GM18502 (cell line): ENCODE measurements at regions not wholly inside any gene's neighbourhood (a gene's known extent, or its start where the extent isn't known, plus 50 kb on each side); places are given as distances from the start of the nearest gene placed in this dataset.
"Not testable (repeated sequence)": the region's sequence is repeated elsewhere in the genome, so short reads cannot be mapped to it uniquely, and the experiment has no call there.

Experiments
- ATAC-seq: cut with Tn5 transposase; IDR thresholded peaks from one replicate; pipeline ENCODE4 v1.9.1; 2021; ENCODE audit warnings: mild to moderate bottlenecking; ENCODE audit not compliant: unreplicated experiment, poor library complexity

GRCh38 chr3:95210878-95211277 is 1148.0 kb downstream of the NSUN3 start:
- no peak for ATAC-seq

DNA sequence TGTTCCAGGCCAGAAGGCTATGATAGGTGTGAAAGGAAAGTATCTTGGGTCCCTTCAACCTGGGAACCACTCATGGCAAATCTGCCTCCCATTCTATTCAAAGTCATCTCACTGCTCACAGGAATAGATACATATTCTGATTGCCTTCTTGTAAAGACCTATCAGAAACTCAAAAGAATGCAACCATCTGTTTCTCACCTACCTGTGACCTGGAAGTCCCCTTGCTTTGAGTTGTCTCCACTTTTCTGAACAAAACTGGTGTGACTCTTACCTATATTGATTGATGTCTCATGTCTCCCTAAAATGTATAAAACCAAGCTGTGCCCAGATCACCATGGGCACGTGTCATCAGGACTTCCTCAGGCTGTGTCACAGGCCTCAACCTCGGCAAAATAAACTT is 1149.3 kb downstream of the NSUN3 start:
- ATAC-seq, result no peak

GRCh38 chr3:95215437-95215957 is 1152.6 kb downstream of the NSUN3 start:
- ATAC-seq, result no peak

GRCh38 chr3:95217661-95218060 is 1154.8 kb downstream of the NSUN3 start:
- no peak for ATAC-seq

DNA sequence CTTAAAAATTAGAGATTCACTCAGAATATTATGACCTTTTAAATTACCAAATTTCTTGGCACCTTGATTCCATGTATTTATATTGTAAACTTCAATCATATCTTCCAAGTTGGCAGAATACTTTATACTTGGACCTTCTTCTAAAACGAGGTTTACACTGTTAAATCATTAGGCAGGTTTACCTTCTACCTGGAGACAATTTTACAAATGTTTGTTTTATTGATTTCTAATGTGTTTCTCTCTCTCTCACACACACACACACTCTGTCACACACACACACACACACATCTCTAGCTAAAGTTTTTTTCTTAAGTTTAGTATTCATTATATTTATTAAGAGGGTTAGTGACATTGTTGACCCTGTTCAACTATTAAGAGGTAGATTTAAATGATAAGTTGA is 1155.6 kb downstream of the NSUN3 start:
- no peak for ATAC-seq

DNA sequence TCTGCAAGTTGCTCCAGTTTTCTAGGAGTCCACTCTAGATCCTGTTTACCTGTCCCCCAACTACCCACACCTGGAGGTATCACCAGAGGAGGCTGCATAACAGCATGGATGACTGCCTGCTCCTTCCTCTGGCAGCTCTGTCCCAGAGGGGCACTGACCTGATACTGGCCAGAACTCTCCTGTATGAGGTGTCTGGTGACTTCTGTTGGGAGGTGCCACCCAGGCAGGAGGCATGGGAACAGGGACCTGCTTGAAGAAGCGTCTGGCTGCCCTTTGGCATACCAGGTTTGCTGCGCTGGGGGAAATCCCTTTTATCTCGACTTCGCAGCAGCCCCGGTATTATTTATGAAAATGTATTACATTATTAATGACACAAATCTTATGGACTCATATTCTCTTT is 1163.6 kb downstream of the NSUN3 start:
- no peak for ATAC-seq

- no peak for ATAC-seq
Observed at GRCh38 chr3:95227092-95227491, 1164.2 kb downstream of the NSUN3 start.

GRCh38 chr3:95228416-95228815 is 1165.6 kb downstream of the NSUN3 start:
- ATAC-seq, result no peak

DNA sequence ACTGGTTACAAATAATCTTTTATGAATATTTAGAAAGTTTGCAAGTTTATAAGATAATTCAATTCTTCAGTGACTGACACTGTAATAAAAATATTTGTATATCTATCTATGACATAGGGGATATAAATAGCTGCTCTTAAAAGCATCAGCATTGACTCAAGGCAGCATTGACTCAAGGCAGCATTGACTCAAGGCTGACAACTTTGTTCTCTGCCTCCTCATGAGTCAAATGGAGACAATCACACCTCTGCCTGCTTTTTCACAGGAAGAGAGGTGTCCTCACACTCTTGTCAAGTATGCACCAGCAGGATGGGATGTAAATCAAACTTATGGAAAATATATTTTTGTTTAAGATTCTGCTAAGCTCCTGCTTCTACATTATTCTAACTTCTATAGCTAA is 1173.1 kb downstream of the NSUN3 start:
- no peak for ATAC-seq

DNA sequence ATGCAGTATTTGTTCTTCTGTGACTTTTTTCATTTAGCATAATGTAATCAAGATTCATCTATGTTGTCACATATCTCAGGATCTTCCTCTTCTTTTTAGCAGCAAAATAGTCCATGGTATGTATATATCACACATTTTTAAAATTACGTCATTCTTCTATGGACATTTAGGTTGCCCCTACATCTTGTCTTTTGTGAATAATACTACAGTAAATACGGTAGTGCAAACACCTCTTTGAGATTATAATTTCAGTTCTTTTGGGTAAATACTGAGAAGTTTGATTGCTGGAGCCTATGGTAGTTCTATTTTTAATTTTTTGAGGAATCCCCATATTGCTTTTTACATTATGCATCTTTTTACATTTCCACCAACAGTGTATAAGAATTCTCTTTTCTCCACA is 1174.9 kb downstream of the NSUN3 start:
- no peak for ATAC-seq

DNA sequence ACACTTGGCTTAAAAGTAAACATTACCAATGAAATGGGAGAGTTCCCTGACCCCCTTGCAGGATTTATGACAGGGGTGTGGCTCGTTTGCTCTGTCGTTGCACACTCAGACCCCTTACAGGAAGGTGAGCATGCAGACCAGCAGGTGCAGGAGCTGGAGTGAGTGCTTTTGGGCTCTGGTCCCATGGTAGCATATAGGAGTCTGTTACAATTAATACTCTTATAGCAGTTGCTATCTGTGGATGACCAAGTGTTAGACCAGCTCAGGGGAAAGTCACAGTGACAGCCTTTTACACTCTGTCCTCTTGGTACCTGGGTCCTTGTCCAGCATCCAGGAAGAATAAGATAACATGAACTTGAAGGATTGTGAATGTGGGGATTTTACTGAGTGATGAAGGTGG is 1177.5 kb downstream of the NSUN3 start:
- no peak for ATAC-seq

DNA sequence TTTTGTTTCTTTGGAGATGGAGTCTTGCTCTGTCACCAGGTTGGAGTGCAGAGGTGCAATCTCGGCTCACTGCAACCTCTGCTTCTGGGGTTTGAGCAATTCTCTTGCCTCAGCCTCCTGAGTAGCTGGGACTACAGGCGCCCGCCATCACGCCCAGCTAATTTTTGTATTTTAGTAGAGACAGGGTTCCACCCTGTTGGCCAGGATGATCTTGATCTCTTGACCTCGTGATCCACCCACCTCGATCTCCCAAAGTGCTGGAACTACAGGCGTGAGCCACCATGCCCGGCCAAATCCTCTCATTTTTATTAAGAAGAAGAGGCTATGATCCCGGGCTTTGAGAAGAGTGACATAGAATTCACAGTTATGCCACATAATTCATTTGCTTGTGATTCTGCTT is 1178.4 kb downstream of the NSUN3 start:
- not testable (repeated sequence) for ATAC-seq

GRCh38 chr3:95246413-95246812 is 1183.6 kb downstream of the NSUN3 start:
- no peak for ATAC-seq

- ATAC-seq, result no peak
Observed at GRCh38 chr3:95254061-95254460, 1191.2 kb downstream of the NSUN3 start.

GRCh38 chr3:95254758-95255157 is 1191.9 kb downstream of the NSUN3 start:
- ATAC-seq, result no peak

DNA sequence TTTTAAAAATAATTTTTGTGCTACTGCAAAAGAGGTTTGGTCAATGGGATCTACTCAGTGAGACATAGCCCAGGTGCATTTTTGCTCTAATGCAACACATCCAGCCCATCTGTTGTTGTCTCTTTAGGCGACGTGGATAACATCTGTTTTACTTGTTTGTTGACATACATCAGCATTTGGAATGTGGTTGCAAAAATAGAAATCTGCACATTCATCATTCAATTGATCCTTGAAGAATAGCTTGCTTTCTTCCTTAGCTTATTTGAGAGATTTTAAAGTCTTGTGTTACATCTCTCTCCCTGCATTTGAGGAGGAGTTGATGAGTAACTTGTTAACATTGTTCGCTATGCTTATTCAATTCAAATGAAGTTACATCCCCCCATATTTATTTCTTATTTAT is 1202.3 kb downstream of the NSUN3 start:
- ATAC-seq, result no peak

DNA sequence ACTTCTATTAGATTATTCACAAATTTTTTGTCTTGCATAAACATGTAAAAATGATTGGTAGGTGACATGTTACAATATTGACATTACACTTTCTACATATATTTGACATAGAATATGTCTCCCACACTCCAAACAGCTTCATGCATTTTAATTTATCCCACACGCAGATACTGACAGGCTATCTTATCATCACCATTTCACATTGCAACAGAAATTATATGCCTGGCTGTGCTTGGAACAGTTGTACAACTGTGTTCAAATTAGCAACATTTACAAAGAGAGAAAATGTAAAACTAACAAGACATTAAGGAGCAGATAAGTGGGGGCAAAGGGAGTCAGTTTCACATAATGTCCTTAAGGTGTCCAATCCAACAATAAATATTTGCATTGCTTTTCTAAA is 1208.5 kb downstream of the NSUN3 start:
- no peak for ATAC-seq

DNA sequence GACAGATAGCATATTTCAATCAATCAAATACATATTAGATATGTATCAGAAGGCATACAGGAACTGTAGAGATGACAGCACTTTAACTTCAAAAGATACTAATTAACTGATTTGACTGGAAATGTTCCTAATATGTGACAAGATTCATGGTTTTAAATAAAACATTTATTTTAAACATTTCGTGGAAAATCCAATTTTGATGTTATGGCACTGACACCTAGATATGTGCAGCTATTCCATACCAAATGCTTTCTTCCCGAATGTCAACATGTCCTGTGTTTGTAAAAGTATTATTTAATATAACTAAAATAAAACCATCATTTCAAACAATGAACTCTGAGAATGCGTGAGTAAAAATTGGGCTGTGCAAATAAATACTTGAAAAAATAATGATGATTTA is 1209.3 kb downstream of the NSUN3 start:
- ATAC-seq, result no peak

GRCh38 chr3:95272781-95273180 is 1209.9 kb downstream of the NSUN3 start:
- ATAC-seq, result no peak

- ATAC-seq, result no peak
Observed at GRCh38 chr3:95277613-95278012, 1214.8 kb downstream of the NSUN3 start.

DNA sequence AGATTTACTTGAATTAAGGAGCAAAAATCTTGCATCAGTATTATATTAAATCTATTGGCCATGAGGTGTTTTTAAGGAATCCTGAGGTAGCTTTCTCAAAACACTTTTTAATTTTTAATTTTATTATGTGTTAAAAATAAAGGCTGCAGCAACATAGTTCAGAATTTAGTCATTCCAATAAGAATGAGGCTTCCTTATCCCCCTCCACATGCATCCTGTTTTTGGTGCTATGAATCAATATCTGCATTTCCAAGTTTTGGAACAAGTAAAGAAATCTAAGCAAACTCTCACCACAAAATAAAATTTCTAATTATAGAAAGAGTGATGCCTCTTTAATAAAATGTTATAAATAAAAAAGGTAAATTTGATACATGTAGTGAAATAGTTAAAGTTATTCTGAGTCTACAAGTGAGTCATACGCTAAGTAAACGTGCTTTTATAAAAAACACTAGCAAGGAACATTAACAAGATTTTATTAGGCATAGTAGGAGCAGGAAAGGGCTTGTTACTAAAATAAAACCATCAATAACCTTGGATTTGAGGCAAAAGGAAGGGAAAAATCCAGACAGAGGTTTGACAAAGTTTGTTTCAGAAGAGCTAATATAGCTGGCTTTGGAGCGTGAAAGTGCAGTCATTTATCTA is 1218.0 kb downstream of the NSUN3 start:
- ATAC-seq, result no peak

GRCh38 chr3:95289295-95289694 is 1226.4 kb downstream of the NSUN3 start:
- ATAC-seq, result no peak

GRCh38 chr3:95297581-95297980 is 1234.7 kb downstream of the NSUN3 start:
- ATAC-seq, result no peak
